Loucy (cell line): ENCODE measurements at regions not wholly inside any gene's neighbourhood (a gene's known extent, or its start where the extent isn't known, plus 50 kb on each side); places are given as distances from the start of the nearest gene placed in this dataset.

Source experiments
- H2AFZ ChIP-seq: fragments of 200-600 bp; sonication (generic); 2 replicates; pipeline ENCODE4 v1.6.0; 2016; ENCODE audit warnings: antibody characterized with exemption, mild to moderate bottlenecking, low read length, moderate library complexity
- H3F3A ChIP-seq: fragments of 200-600 bp; 2 replicates; pipeline ENCODE4 v1.6.0; 2016; ENCODE audit warnings: antibody characterized with exemption, low read depth, mild to moderate bottlenecking
- H3K27me3 ChIP-seq: fragments of 200-600 bp; sonication (generic); 2 replicates; pipeline ENCODE4 v1.6.1; 2014; ENCODE audit warnings: low read length, mild to moderate bottlenecking; ENCODE audit not compliant: insufficient read depth, poor library complexity, severe bottlenecking
- H3K36me3 ChIP-seq: fragments of 200-600 bp; sonication (generic); 2 replicates; pipeline ENCODE4 v1.6.1; 2016; ENCODE audit warnings: low read length; ENCODE audit not compliant: insufficient read depth
- H3K4me1 ChIP-seq: fragments of 200-600 bp; sonication (generic); 2 replicates; pipeline ENCODE4 v1.5.1; 2014; ENCODE audit warnings: low read length, mild to moderate bottlenecking; ENCODE audit not compliant: insufficient read depth, poor library complexity, severe bottlenecking
- H3K4me2 ChIP-seq: fragments of 200-600 bp; sonication (generic); 2 replicates; pipeline ENCODE4 v1.6.0; 2014; ENCODE audit warnings: antibody characterized with exemption, low read length, low read depth, mild to moderate bottlenecking; ENCODE audit not compliant: poor library complexity, severe bottlenecking
- H3K4me3 ChIP-seq: fragments of 200-600 bp; sonication (generic); 2 replicates; pipeline ENCODE4 v1.5.1; 2014; ENCODE audit warnings: low read length, mild to moderate bottlenecking, mixed read lengths; ENCODE audit not compliant: poor library complexity, severe bottlenecking
- H3K79me2 ChIP-seq: fragments of 200-600 bp; sonication (generic); 2 replicates; pipeline ENCODE4 v1.6.1; 2014; ENCODE audit warnings: low read length; ENCODE audit not compliant: insufficient read depth
- H3K9ac ChIP-seq: fragments of 200-600 bp; sonication (generic); 2 replicates; pipeline ENCODE4 v1.6.0; 2014; ENCODE audit warnings: mild to moderate bottlenecking, low read depth, low read length, moderate library complexity; ENCODE audit not compliant: poor library complexity, severe bottlenecking
- H3K9me2 ChIP-seq: fragments of 200-600 bp; sonication (generic); replicated peaks from 2 replicates; pipeline ENCODE4 v1.6.1; 2016; ENCODE audit warnings: low read depth, low read length, mixed read lengths
- H3K9me3 ChIP-seq: fragments of 200-600 bp; sonication (generic); 2 replicates; pipeline ENCODE4 v1.6.1; 2014; ENCODE audit warnings: mild to moderate bottlenecking, antibody characterized with exemption, low read length, low read depth; ENCODE audit not compliant: insufficient read depth
- H4K20me1 ChIP-seq: fragments of 200-600 bp; sonication (generic); 2 replicates; pipeline ENCODE4 v1.6.0; 2014; ENCODE audit warnings: antibody characterized with exemption, low read length, mild to moderate bottlenecking; ENCODE audit not compliant: insufficient read depth, poor library complexity, severe bottlenecking
- CTCF ChIP-seq: fragments of 200-600 bp; sonication (generic); conservative IDR thresholded peaks from 2 replicates; pipeline ENCODE4 v1.5.1; 2014; ENCODE audit warnings: mild to moderate bottlenecking, antibody characterized with exemption, low read length
- EZH2phosphoT487 ChIP-seq: fragments of 200-600 bp; IDR thresholded peaks from 2 replicates; pipeline ENCODE4 v1.6.1; 2018; ENCODE audit warnings: antibody characterized with exemption, mild to moderate bottlenecking, moderate library complexity, borderline replicate concordance

- Histone ChIP-seq H3K4me1 (no peaks in the 10 kb centered on the region), H3K27me3 (no peaks in the 10 kb centered on the region), H3K4me3 (no peak overlapping the region), H4K20me1 (no peaks in the 10 kb centered on the region), H3K4me2 (no peak overlapping the region), H3K79me2 (no peaks in the 10 kb centered on the region), H3K9ac (no peak overlapping the region), H3K9me3 (no peaks in the 10 kb centered on the region), H2AFZ (no peak overlapping the region), H3K9me2 (no peaks in the 10 kb centered on the region), H3K36me3 (no peaks in the 10 kb centered on the region), H3F3A (no peaks in the 10 kb centered on the region)
- TF ChIP-seq CTCF (no peak), EZH2phosphoT487 (no peak)
Observed at GRCh38 chr12:87160848-87161601, 868.2 kb downstream of the C12orf50 start.

GRCh38 chr12:87157791-87158190 lies 871.4 kb downstream of the C12orf50 start:
- no peak overlapping the region for H2AFZ ChIP-seq

GRCh38 chr12:87155621-87156020 lies 873.6 kb downstream of the C12orf50 start:
- Histone ChIP-seq H4K20me1 (no peaks in the 10 kb centered on the region), H3K4me2 (no peak overlapping the region), H3K9me3 (no peaks in the 10 kb centered on the region), H3K4me1 (no peaks in the 10 kb centered on the region), H2AFZ (no peak overlapping the region), H3K9me2 (no peaks in the 10 kb centered on the region), H3F3A (no peaks in the 10 kb centered on the region), H3K9ac (no peak overlapping the region), H3K4me3 (no peak overlapping the region), H3K79me2 (no peaks in the 10 kb centered on the region), H3K36me3 (no peaks in the 10 kb centered on the region), H3K27me3 (no peaks in the 10 kb centered on the region)
- TF ChIP-seq CTCF (no peak), EZH2phosphoT487 (no peak)

More at GRCh38 chr12:87157791-87158190, 871.4 kb downstream of the C12orf50 start:
- Histone ChIP-seq H3K9me2 (no peaks in the 10 kb centered on the region), H3K9me3 (no peaks in the 10 kb centered on the region), H3K9ac (no peak overlapping the region), H3K36me3 (no peaks in the 10 kb centered on the region), H3K79me2 (no peaks in the 10 kb centered on the region), H3F3A (no peaks in the 10 kb centered on the region), H3K4me2 (no peak overlapping the region), H3K4me1 (no peaks in the 10 kb centered on the region), H4K20me1 (no peaks in the 10 kb centered on the region), H3K27me3 (no peaks in the 10 kb centered on the region), H3K4me3 (no peak overlapping the region)
- TF ChIP-seq EZH2phosphoT487 (no peak), CTCF (no peak)
